DOHH2 (cell line): ENCODE measurements at regions not wholly inside any gene's neighbourhood (a gene's known extent, or its start where the extent isn't known, plus 50 kb on each side); places are given as distances from the start of the nearest gene placed in this dataset.

ENCODE experiments used
- EZH2phosphoT487 ChIP-seq: fragments of 200-600 bp; sonication (generic); IDR thresholded peaks from 2 replicates; pipeline ENCODE4 v1.6.1; 2017; ENCODE audit warnings: borderline replicate concordance, mild to moderate bottlenecking, antibody characterized with exemption, low read length, moderate library complexity, mixed read lengths
- TF ChIP-seq, protein P1 (sequence below): fragments of 200-600 bp; sonication (generic); IDR thresholded peaks from one replicate; pipeline ENCODE4 v1.5.1; 2014; ENCODE audit warnings: antibody characterized with exemption, mild to moderate bottlenecking, low read depth, low read length; ENCODE audit not compliant: poor library complexity, severe bottlenecking

- TF ChIP-seq, protein P1, sequence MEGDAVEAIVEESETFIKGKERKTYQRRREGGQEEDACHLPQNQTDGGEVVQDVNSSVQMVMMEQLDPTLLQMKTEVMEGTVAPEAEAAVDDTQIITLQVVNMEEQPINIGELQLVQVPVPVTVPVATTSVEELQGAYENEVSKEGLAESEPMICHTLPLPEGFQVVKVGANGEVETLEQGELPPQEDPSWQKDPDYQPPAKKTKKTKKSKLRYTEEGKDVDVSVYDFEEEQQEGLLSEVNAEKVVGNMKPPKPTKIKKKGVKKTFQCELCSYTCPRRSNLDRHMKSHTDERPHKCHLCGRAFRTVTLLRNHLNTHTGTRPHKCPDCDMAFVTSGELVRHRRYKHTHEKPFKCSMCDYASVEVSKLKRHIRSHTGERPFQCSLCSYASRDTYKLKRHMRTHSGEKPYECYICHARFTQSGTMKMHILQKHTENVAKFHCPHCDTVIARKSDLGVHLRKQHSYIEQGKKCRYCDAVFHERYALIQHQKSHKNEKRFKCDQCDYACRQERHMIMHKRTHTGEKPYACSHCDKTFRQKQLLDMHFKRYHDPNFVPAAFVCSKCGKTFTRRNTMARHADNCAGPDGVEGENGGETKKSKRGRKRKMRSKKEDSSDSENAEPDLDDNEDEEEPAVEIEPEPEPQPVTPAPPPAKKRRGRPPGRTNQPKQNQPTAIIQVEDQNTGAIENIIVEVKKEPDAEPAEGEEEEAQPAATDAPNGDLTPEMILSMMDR = no peak
- no peak for TF ChIP-seq EZH2phosphoT487
These were observed 604.8 kb upstream of the GYPC start for GRCh38 chr2:126050991-126051736.
